GM23338 (cell line): ENCODE measurements at regions not wholly inside any gene's neighbourhood (a gene's known extent, or its start where the extent isn't known, plus 50 kb on each side); places are given as distances from the start of the nearest gene placed in this dataset.

Experiments
- CTCF ChIP-seq, 2 experiments: fragments of 200-600 bp in 1 of 2; sonication (generic) in 1 of 2; conservative IDR thresholded peaks; 2 replicates each; pipeline versions ENCODE4 v1.5.1 to v1.6.1; 2016 to 2017; ENCODE audit warnings: antibody characterized with exemption in 2 of 2, low read depth in 2 of 2, mild to moderate bottlenecking in 2 of 2, moderate library complexity in 1 of 2
- POLR2AphosphoS5 ChIP-seq: IDR thresholded peaks from 2 replicates; pipeline ENCODE4 v1.6.1; 2016; ENCODE audit warnings: antibody characterized with exemption, low read depth
- TF ChIP-seq, protein P1 (sequence below): IDR thresholded peaks from 2 replicates; pipeline ENCODE4 v1.6.1; 2016; ENCODE audit warnings: antibody characterized with exemption

- no peak for TF ChIP-seq POLR2AphosphoS5
- no peak for TF ChIP-seq CTCF (conservative IDR thresholded peaks at IDR 0.05; ENCODE audit: low read depth in 2 of 2)
- TF ChIP-seq, protein P1, sequence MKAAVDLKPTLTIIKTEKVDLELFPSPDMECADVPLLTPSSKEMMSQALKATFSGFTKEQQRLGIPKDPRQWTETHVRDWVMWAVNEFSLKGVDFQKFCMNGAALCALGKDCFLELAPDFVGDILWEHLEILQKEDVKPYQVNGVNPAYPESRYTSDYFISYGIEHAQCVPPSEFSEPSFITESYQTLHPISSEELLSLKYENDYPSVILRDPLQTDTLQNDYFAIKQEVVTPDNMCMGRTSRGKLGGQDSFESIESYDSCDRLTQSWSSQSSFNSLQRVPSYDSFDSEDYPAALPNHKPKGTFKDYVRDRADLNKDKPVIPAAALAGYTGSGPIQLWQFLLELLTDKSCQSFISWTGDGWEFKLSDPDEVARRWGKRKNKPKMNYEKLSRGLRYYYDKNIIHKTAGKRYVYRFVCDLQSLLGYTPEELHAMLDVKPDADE: no peak
Measured at GRCh38 chr6:53439556-53439955, 90.8 kb upstream of the ELOVL5 start.
